ENCODE measurements at regions not wholly inside any gene's neighbourhood (a gene's known extent, or its start where the extent isn't known, plus 50 kb on each side); places are given as distances from the start of the nearest gene placed in this dataset.
A peak's percentile ranks its signal among the peaks of the same experiment; 100 is the strongest.
"Not testable (repeated sequence)": the region's sequence is repeated elsewhere in the genome, so short reads cannot be mapped to it uniquely, and the experiment has no call there.

- DNase-seq, result peak; percentile 28
Observed at GRCh38 chr11:106152013-106152412, 74.6 kb downstream of the AASDHPPT start.

GRCh38 chr11:106152824-106153223 is 75.4 kb downstream of the AASDHPPT start:
- no peak for DNase-seq

GRCh38 chr11:106156290-106156937 is 79.0 kb downstream of the AASDHPPT start:
- DNase-seq, result peak; percentile 68

GRCh38 chr11:106158406-106158805 is 80.9 kb downstream of the AASDHPPT start:
- no peak for DNase-seq

- DNase-seq, result peak; percentile 23
Observed at GRCh38 chr11:106159836-106160235, 82.4 kb downstream of the AASDHPPT start.

- DNase-seq, result no peak
Observed at GRCh38 chr11:106160494-106160893, 83.0 kb downstream of the AASDHPPT start.

- DNase-seq, result no peak
Observed at GRCh38 chr11:106161775-106162634, 84.5 kb downstream of the AASDHPPT start.

- no peak for DNase-seq
Observed at GRCh38 chr11:106167085-106167484, 89.6 kb downstream of the AASDHPPT start.

GRCh38 chr11:106172386-106172991 is 95.0 kb downstream of the AASDHPPT start:
- no peak for DNase-seq

GRCh38 chr11:106173291-106173690 is 95.8 kb downstream of the AASDHPPT start:
- no peak for DNase-seq

GRCh38 chr11:106174003-106174402 is 96.5 kb downstream of the AASDHPPT start:
- DNase-seq, result not testable (repeated sequence)

- no peak for DNase-seq
Observed at GRCh38 chr11:106176817-106177216, 99.4 kb downstream of the AASDHPPT start.

- DNase-seq, result no peak
Observed at GRCh38 chr11:106177311-106177710, 99.8 kb downstream of the AASDHPPT start.

GRCh38 chr11:106178361-106178760 is 100.9 kb downstream of the AASDHPPT start:
- DNase-seq, result no peak

- no peak for DNase-seq
Observed at GRCh38 chr11:106179048-106179447, 101.6 kb downstream of the AASDHPPT start.

GRCh38 chr11:106186630-106187029 is 109.2 kb downstream of the AASDHPPT start:
- no peak for DNase-seq

GRCh38 chr11:106187860-106188456 is 110.5 kb downstream of the AASDHPPT start:
- no peak for DNase-seq

GRCh38 chr11:106193956-106194355 is 116.5 kb downstream of the AASDHPPT start:
- DNase-seq, result no peak

GRCh38 chr11:106197438-106197837 is 120.0 kb downstream of the AASDHPPT start:
- DNase-seq, result no peak

- DNase-seq, result no peak
Observed at GRCh38 chr11:106202935-106203620, 125.6 kb downstream of the AASDHPPT start.

GRCh38 chr11:106208760-106209159 is 131.3 kb downstream of the AASDHPPT start:
- no peak for DNase-seq

- DNase-seq, result no peak
Observed at GRCh38 chr11:106212081-106212480, 134.6 kb downstream of the AASDHPPT start.

- DNase-seq, result no peak
Observed at GRCh38 chr11:106216281-106216680, 138.8 kb downstream of the AASDHPPT start.
